Stomach (tissue), 8 donors: ENCODE measurements at regions not wholly inside any gene's neighbourhood (a gene's known extent, or its start where the extent isn't known, plus 50 kb on each side); places are given as distances from the start of the nearest gene placed in this dataset.
A peak's percentile ranks its signal among the peaks of the same experiment; 100 is the strongest.

ENCODE experiments used
- DNase-seq, 2 donors: peaks; one replicate each; pipeline versions ENCODE4 v3.0.0 to v3.0.0-alpha.2; 2013 to 2019
- H3K27ac ChIP-seq, 5 donors: fragments of 200-600 bp in 4 of 5; sonication (generic) in 4 of 5; one replicate each; pipeline ENCODE4 v1.5.1; 2013 to 2019; ENCODE audit warnings: mild to moderate bottlenecking in 1 of 5, moderate library complexity in 1 of 5
- H3K27me3 ChIP-seq, 3 donors: fragments of 200-600 bp; sonication (generic); one replicate each; pipeline ENCODE4 v1.5.1; 2017 to 2019; ENCODE audit warnings: mixed run types in 1 of 3
- H3K36me3 ChIP-seq, 4 donors: fragments of 200-600 bp; sonication (generic); 1 replicate in 3 of 4; 2 replicates in 1 of 4; pipeline ENCODE4 v1.5.1; 2016 to 2019
- H3K4me1 ChIP-seq, 4 donors: fragments of 200-600 bp; sonication (generic); one replicate each; pipeline ENCODE4 v1.5.1; 2016 to 2019
- H3K4me3 ChIP-seq, 4 donors: fragments of 200-600 bp; sonication (generic) in 3 of 4; one replicate each; pipeline ENCODE4 v1.5.1; 2016 to 2019; ENCODE audit warnings: mild to moderate bottlenecking in 1 of 4
- H3K9me3 ChIP-seq, 4 donors: fragments of 200-600 bp; sonication (generic); one replicate each; pipeline ENCODE4 v1.5.1; 2016 to 2019
- CTCF ChIP-seq, 7 experiments: fragments of 450-650 bp in 4 of 7; fragments of 200-600 bp in 3 of 7; sonication (generic) in 3 of 7; IDR thresholded peaks; one replicate each; pipeline ENCODE4 v1.5.1; 2016 to 2019; ENCODE audit warnings: antibody characterized with exemption in 7 of 7, control low read depth in 2 of 7, mild to moderate bottlenecking in 1 of 7
- WGBS, 5 donors: extraction: QIAGEN DNeasy Blood & Tissue Kit in 3 of 5; methylation state at CpG; one replicate each; pipeline versions ENCODE4 v1.1.5 to v1.1.7; 2013 to 2018; 5-methylcytosine and 5-hydroxymethylcytosine counted together
- intact Hi-C: fragments of 100-400 bp; cut with DNase I; formaldehyde crosslinking; loops from one replicate; pipeline ENCODE4 v1.15.1; 2023; ENCODE audit warnings: low total_unique reads
- donor health status: healthy with polysubstance abuse.
- donor health status: Bipolar disorder and iron deficiency.
- donor health status: healthy.

GRCh38 chr3:45337839-45338470 lies 50.4 kb upstream of the LARS2 start:
- no peaks in the 10 kb centered on the region for H3K36me3 ChIP-seq
- no peak overlapping the region for H3K4me3 ChIP-seq
- H3K9me3 ChIP-seq, result no peaks in the 10 kb centered on the region
- H3K27me3 ChIP-seq, result peaks cover 0 to 25% (median 4%) of the 10 kb centered on the region in 3 donors
- 37 to 47% (median 41%) methylated on average over 12 of the region's 12 CpGs for WGBS, 5 donors
- intact Hi-C loops, result no loop called here
- peak in 1 of 2 donors; percentile 28 for DNase-seq
- no peak overlapping the region for H3K27ac ChIP-seq
- no peak for TF ChIP-seq CTCF (IDR thresholded peaks at IDR 0.05)
- no peaks in the 10 kb centered on the region for H3K4me1 ChIP-seq
